H9 (cell line): ENCODE measurements at regions not wholly inside any gene's neighbourhood (a gene's known extent, or its start where the extent isn't known, plus 50 kb on each side); places are given as distances from the start of the nearest gene placed in this dataset.

ENCODE experiments used
- DNase-seq: peaks from one replicate; pipeline ENCODE4 v3.0.0-alpha.2; 2017
- H2AFZ ChIP-seq: one replicate; pipeline ENCODE4 v1.6.1; 2013; ENCODE audit warnings: mild to moderate bottlenecking, low read length, control low read depth, moderate library complexity
- H2AK5ac ChIP-seq: 2 replicates; pipeline ENCODE4 v1.6.1; 2013; ENCODE audit warnings: low read length, control low read depth, mixed read lengths; ENCODE audit not compliant: insufficient read length
- H2BK120ac ChIP-seq: one replicate; pipeline ENCODE4 v1.6.1; 2013; ENCODE audit warnings: low read depth, mild to moderate bottlenecking, low read length, control low read depth, inconsistent platforms; ENCODE audit not compliant: poor library complexity, severe bottlenecking
- H2BK12ac ChIP-seq: 2 replicates; pipeline ENCODE4 v1.6.1; 2013; ENCODE audit warnings: low read length, control low read depth, mixed read lengths, low read depth; ENCODE audit not compliant: insufficient read length
- H2BK15ac ChIP-seq: 2 replicates; pipeline ENCODE4 v1.6.1; 2013; ENCODE audit warnings: low read depth, low read length, control low read depth
- H2BK20ac ChIP-seq: one replicate; pipeline ENCODE4 v1.6.1; 2013; ENCODE audit warnings: low read depth, mild to moderate bottlenecking, low read length, control low read depth, inconsistent platforms; ENCODE audit not compliant: poor library complexity, severe bottlenecking
- H2BK5ac ChIP-seq: 2 replicates; pipeline ENCODE4 v1.6.1; 2013; ENCODE audit warnings: low read length, control low read depth, mixed read lengths; ENCODE audit not compliant: insufficient read length
- H3K14ac ChIP-seq: 2 replicates; pipeline ENCODE4 v1.6.1; 2013; ENCODE audit warnings: low read length, control low read depth; ENCODE audit not compliant: insufficient read depth
- H3K18ac ChIP-seq: 2 replicates; pipeline ENCODE4 v1.6.1; 2013; ENCODE audit warnings: low read depth, mild to moderate bottlenecking, mixed read lengths, low read length, control low read depth; ENCODE audit not compliant: insufficient read length
- H3K23ac ChIP-seq: 2 replicates; pipeline ENCODE4 v1.6.1; 2013; ENCODE audit warnings: low read length, control low read depth, mixed read lengths, low read depth; ENCODE audit not compliant: insufficient read length
- H3K23me2 ChIP-seq: 2 replicates; pipeline ENCODE4 v1.6.1; 2013; ENCODE audit warnings: low read depth, mild to moderate bottlenecking, mixed read lengths, low read length, control low read depth; ENCODE audit not compliant: insufficient read length, poor library complexity, severe bottlenecking
- H3K27ac ChIP-seq: 2 replicates; pipeline ENCODE4 v1.5.1; 2013; ENCODE audit warnings: low read length, control low read depth, mixed read lengths, low read depth; ENCODE audit not compliant: insufficient read length
- H3K27me3 ChIP-seq: 2 replicates; pipeline ENCODE4 v1.6.1; 2013; ENCODE audit warnings: low read length, control low read depth, inconsistent platforms; ENCODE audit not compliant: insufficient read depth
- H3K4ac ChIP-seq: 2 replicates; pipeline ENCODE4 v1.6.1; 2013; ENCODE audit warnings: low read depth, mild to moderate bottlenecking, control low read depth, inconsistent platforms, low read length, moderate library complexity
- H3K4me1 ChIP-seq: 2 replicates; pipeline ENCODE4 v1.6.1; 2013; ENCODE audit warnings: low read length, control low read depth, inconsistent platforms; ENCODE audit not compliant: insufficient read depth
- H3K4me2 ChIP-seq: 2 replicates; pipeline ENCODE4 v1.6.1; 2013; ENCODE audit warnings: low read length, control low read depth, mixed read lengths; ENCODE audit not compliant: insufficient read length, insufficient read depth
- H3K56ac ChIP-seq: 2 replicates; pipeline ENCODE4 v1.6.1; 2013; ENCODE audit warnings: low read depth, mild to moderate bottlenecking, mixed read lengths, low read length, control low read depth; ENCODE audit not compliant: insufficient read length
- H3K79me1 ChIP-seq: 2 replicates; pipeline ENCODE4 v1.6.1; 2013; ENCODE audit warnings: low read depth, mild to moderate bottlenecking, moderate library complexity, low read length, control low read depth, inconsistent platforms; ENCODE audit not compliant: insufficient read depth, poor library complexity, severe bottlenecking
- H3K79me2 ChIP-seq: 2 replicates; pipeline ENCODE4 v1.6.1; 2013; ENCODE audit warnings: low read length, control low read depth, inconsistent platforms; ENCODE audit not compliant: insufficient read depth
- H3K9ac ChIP-seq: 2 replicates; pipeline ENCODE4 v1.6.1; 2013; ENCODE audit warnings: low read length, control low read depth, mixed read lengths; ENCODE audit not compliant: insufficient read length; ENCODE audit errors: extremely low read depth
- H3K9me3 ChIP-seq: one replicate; pipeline ENCODE4 v1.6.1; 2013; ENCODE audit warnings: low read depth, low read length, inconsistent platforms; ENCODE audit not compliant: control insufficient read depth
- H3T11ph ChIP-seq: one replicate; pipeline ENCODE4 v1.6.1; 2013; ENCODE audit warnings: mild to moderate bottlenecking, low read length, control low read depth, inconsistent platforms
- H4K20me1 ChIP-seq: one replicate; pipeline ENCODE4 v1.6.1; 2013; ENCODE audit not compliant: control insufficient read depth, insufficient read length, insufficient read depth
- H4K5ac ChIP-seq: 2 replicates; pipeline ENCODE4 v1.6.1; 2013; ENCODE audit warnings: low read depth, mild to moderate bottlenecking, mixed read lengths, low read length, control low read depth; ENCODE audit not compliant: insufficient read length
- H4K8ac ChIP-seq: replicated peaks from 2 replicates; pipeline ENCODE4 v1.6.1; 2013; ENCODE audit warnings: low read length, control low read depth, mixed read lengths, low read depth; ENCODE audit not compliant: insufficient read length
- H4K91ac ChIP-seq: 2 replicates; pipeline ENCODE4 v1.6.1; 2013; ENCODE audit warnings: low read depth, mild to moderate bottlenecking, moderate library complexity, mixed read lengths, low read length, control low read depth; ENCODE audit not compliant: insufficient read length
- H3K27ac Mint-ChIP-seq, 3 experiments: 2 replicates in 2 of 3; 3 replicates in 1 of 3; pipeline ENCODE4 v1.8.0; 2020 to 2021; ENCODE audit warnings: mixed read lengths in 3 of 3, mild to moderate bottlenecking in 1 of 3, moderate library complexity in 1 of 3
- H3K27me3 Mint-ChIP-seq: 2 replicates; pipeline ENCODE4 v1.8.0; 2021; ENCODE audit warnings: low read depth, mild to moderate bottlenecking, moderate library complexity, mixed read lengths
- H3K36me3 Mint-ChIP-seq, 3 experiments: 2 replicates in 2 of 3; 3 replicates in 1 of 3; pipeline ENCODE4 v1.8.0; 2020 to 2021; ENCODE audit warnings: low read depth in 3 of 3, mixed read lengths in 3 of 3; ENCODE audit not compliant: insufficient read depth in 1 of 3
- H3K4me1 Mint-ChIP-seq, 2 experiments: 2 replicates each; pipeline ENCODE4 v1.8.0; 2020; ENCODE audit warnings: mixed read lengths in 2 of 2
- H3K4me3 Mint-ChIP-seq, 2 experiments: 2 replicates in 1 of 2; 3 replicates in 1 of 2; pipeline ENCODE4 v1.8.0; 2020 to 2021; ENCODE audit warnings: mild to moderate bottlenecking in 2 of 2, mixed read lengths in 2 of 2, moderate library complexity in 1 of 2
- H3K9me3 Mint-ChIP-seq, 2 experiments: 2 replicates in 1 of 2; 3 replicates in 1 of 2; pipeline ENCODE4 v1.8.0; 2020; ENCODE audit warnings: mild to moderate bottlenecking in 2 of 2, mixed read lengths in 2 of 2, moderate library complexity in 1 of 2
- TF ChIP-seq, protein P1 (sequence below): fragments of 200-600 bp; sonication (generic); conservative IDR thresholded peaks from 3 replicates; pipeline ENCODE4 v1.8.0; 2021; ENCODE audit warnings: antibody characterized with exemption, mild to moderate bottlenecking

DNA sequence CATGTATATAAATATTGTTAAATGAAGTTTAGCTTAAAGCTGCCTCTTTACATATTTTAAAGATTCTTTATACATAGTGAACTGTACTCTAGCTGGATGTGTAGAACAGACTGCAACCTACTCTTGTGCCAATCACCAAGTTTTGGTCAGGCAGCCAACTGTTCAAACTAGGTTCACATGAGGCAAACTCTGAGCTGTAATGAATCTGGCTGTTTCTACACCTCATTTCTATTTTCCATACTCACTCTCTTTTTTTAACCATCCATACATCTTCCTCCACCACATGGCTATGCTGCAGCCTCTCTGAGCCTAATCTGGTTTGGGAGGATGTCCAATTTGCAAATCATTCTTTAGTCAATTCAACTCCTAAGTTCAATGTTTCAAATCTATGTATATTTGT lies 974.8 kb downstream of the CNTNAP5 start:
- Histone ChIP-seq H2BK20ac (no peak overlapping the region), H2AK5ac (no peak overlapping the region), H3K4me1 (peaks cover 14% of the 10 kb centered on the region; the same call in 1 of the 2 replicates), H3K9me3 (no peaks in the 10 kb centered on the region), H2AFZ (no peak overlapping the region), H3K56ac (no peak overlapping the region), H4K5ac (no peak overlapping the region), H2BK12ac (no peak overlapping the region), H3K23me2 (no peaks in the 10 kb centered on the region), H3K18ac (no peak overlapping the region), H2BK120ac (no peak overlapping the region), H3K27ac (no peak overlapping the region), H3K79me2 (no peaks in the 10 kb centered on the region), H3T11ph (no peak overlapping the region), H4K8ac (no peak overlapping the region), H4K20me1 (no peaks in the 10 kb centered on the region), H4K91ac (no peak overlapping the region), H3K27me3 (no peaks in the 10 kb centered on the region), H2BK15ac (no peak overlapping the region), H3K14ac (no peak overlapping the region), H3K4ac (no peak overlapping the region), H3K9ac (no peak overlapping the region), H3K79me1 (no peaks in the 10 kb centered on the region), H3K4me2 (no peak overlapping the region), H3K23ac (no peak overlapping the region), H2BK5ac (no peak overlapping the region)
- peaks cover 3 to 12% (median 6%) of the 10 kb centered on the region in 3 experiments; a peak in 5 of 7 replicates for H3K36me3 Mint-ChIP-seq
- no peak overlapping the region for H3K4me3 Mint-ChIP-seq
- H3K27me3 Mint-ChIP-seq, result no peaks in the 10 kb centered on the region
- TF ChIP-seq, protein P1, sequence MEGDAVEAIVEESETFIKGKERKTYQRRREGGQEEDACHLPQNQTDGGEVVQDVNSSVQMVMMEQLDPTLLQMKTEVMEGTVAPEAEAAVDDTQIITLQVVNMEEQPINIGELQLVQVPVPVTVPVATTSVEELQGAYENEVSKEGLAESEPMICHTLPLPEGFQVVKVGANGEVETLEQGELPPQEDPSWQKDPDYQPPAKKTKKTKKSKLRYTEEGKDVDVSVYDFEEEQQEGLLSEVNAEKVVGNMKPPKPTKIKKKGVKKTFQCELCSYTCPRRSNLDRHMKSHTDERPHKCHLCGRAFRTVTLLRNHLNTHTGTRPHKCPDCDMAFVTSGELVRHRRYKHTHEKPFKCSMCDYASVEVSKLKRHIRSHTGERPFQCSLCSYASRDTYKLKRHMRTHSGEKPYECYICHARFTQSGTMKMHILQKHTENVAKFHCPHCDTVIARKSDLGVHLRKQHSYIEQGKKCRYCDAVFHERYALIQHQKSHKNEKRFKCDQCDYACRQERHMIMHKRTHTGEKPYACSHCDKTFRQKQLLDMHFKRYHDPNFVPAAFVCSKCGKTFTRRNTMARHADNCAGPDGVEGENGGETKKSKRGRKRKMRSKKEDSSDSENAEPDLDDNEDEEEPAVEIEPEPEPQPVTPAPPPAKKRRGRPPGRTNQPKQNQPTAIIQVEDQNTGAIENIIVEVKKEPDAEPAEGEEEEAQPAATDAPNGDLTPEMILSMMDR, result no peak
- H3K9me3 Mint-ChIP-seq, result peaks cover 3 to 4% of the 10 kb centered on the region in 2 experiments; a peak in 3 of 5 replicates
- no peak for DNase-seq
- H3K27ac Mint-ChIP-seq, result peak overlapping the region in 1 of 3 experiments; percentile 69; a peak in 1 of 7 replicates
- H3K4me1 Mint-ChIP-seq, result peaks cover 44 to 46% of the 10 kb centered on the region in 2 experiments
